Naive B cell (primary cell): ENCODE measurements at regions not wholly inside any gene's neighbourhood (a gene's known extent, or its start where the extent isn't known, plus 50 kb on each side); places are given as distances from the start of the nearest gene placed in this dataset.

Source experiments
- ATAC-seq, 2 donors: fragments of 150-1000 bp; cut with Tn5 transposase; 2 replicates each; pipeline ENCODE4 v1.10.0; 2021; ENCODE audit warnings: low read depth in 2 of 2, mild to moderate bottlenecking in 2 of 2, moderate library complexity in 2 of 2
- DNase-seq: peaks from one replicate; pipeline ENCODE4 v3.0.0; 2022
- H3K27ac Mint-ChIP-seq, 6 donors: one replicate each; pipeline ENCODE4 v1.8.0; 2020 to 2022; ENCODE audit warnings: mild to moderate bottlenecking in 6 of 6, mixed read lengths in 6 of 6, moderate library complexity in 5 of 6, inconsistent platforms in 2 of 6
- H3K27me3 Mint-ChIP-seq, 3 donors: one replicate each; pipeline ENCODE4 v1.8.0; 2021 to 2022; ENCODE audit warnings: mixed read lengths in 3 of 3, mild to moderate bottlenecking in 1 of 3
- H3K36me3 Mint-ChIP-seq, 2 donors: one replicate each; pipeline ENCODE4 v1.8.0; 2020 to 2022; ENCODE audit warnings: mixed read lengths in 2 of 2, inconsistent platforms in 1 of 2, mild to moderate bottlenecking in 1 of 2
- H3K4me1 Mint-ChIP-seq, 3 donors: one replicate each; pipeline ENCODE4 v1.8.0; 2020 to 2022; ENCODE audit warnings: mixed read lengths in 3 of 3, inconsistent platforms in 1 of 3, mild to moderate bottlenecking in 1 of 3, moderate library complexity in 1 of 3
- H3K4me3 Mint-ChIP-seq, 8 donors: one replicate each; pipeline ENCODE4 v1.8.0; 2020 to 2022; ENCODE audit warnings: mild to moderate bottlenecking in 8 of 8, mixed read lengths in 8 of 8, moderate library complexity in 8 of 8, inconsistent platforms in 2 of 8
- H3K9me3 Mint-ChIP-seq, 7 donors: one replicate each; pipeline ENCODE4 v1.8.0; 2020 to 2022; ENCODE audit warnings: mixed read lengths in 7 of 7, mild to moderate bottlenecking in 5 of 7, inconsistent platforms in 2 of 7, moderate library complexity in 1 of 7

DNA sequence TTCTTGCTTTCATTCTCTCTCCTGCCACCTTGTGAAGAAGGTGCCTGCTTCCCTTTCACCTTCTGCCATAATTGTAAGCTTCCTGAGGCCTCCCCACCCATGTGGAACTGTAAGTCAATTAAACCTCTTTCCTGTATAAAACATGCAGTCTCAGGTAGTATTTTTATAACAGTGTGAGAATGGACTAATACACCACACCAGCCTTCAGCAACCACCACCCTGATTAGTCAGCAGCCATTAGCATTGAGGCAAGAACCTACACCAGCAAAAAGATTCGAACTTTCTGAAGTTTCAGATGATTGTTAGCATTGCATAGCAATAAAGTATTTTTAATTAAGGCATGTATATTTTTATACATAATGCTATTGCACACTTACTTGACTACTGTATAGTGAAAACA, 980.2 kb downstream of the EFNA5 start:
- H3K4me3 Mint-ChIP-seq = no peak overlapping the region
- no peaks in the 10 kb centered on the region for H3K27me3 Mint-ChIP-seq
- H3K4me1 Mint-ChIP-seq = no peaks in the 10 kb centered on the region
- DNase-seq (no peak), ATAC-seq (no peak)
- H3K36me3 Mint-ChIP-seq = no peaks in the 10 kb centered on the region
- H3K9me3 Mint-ChIP-seq = no peaks in the 10 kb centered on the region
- peak overlapping the region in 1 of 6 donors; percentile 29 for H3K27ac Mint-ChIP-seq

DNA sequence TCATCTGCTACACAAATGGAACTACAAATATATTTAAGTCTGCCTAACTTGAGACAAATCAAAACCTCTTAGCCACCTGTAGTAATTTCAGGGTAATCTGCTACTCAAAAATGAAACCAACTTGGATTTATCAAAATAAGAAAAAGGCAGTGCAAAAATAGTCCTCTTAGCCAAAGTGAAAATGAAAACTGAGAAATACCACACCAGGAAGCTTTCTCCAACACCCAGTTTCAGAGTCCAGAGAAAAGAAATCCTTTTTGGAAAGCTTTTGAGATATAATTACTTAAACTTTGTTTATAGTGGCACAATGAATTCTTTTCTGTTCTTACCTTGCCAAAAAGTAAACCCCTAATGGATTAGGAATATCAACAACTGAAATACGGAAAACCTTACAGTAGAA, 990.4 kb downstream of the EFNA5 start:
- Mint-ChIP-seq H3K4me1 (no peaks in the 10 kb centered on the region), H3K36me3 (no peaks in the 10 kb centered on the region), H3K9me3 (peaks cover 0 to 6% (median 0%) of the 10 kb centered on the region in 7 donors), H3K27ac (no peak overlapping the region), H3K27me3 (no peaks in the 10 kb centered on the region), H3K4me3 (no peak overlapping the region)
- DNase-seq (no peak), ATAC-seq (no peak)

DNA sequence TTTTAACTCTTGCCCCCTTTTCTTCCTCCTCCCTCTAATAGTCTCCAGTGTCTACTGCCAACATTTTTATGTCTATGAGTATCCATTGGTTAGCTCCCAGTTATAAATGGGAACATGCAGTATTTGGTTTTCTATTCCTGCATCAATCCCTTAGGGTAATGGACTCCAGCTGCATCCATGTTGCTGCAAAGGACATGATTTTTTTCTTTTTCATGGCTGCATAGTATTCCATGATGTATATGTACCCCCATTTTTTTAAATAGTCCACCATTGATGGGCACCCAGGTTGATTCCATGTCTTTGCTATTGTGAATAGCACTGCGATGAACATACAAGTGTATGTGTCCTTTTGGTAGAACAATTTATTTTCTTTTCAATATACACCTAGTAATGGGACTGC, 993.7 kb downstream of the EFNA5 start:
- ATAC-seq (no peak), DNase-seq (no peak)
- H3K9me3 Mint-ChIP-seq = peaks cover 0 to 5% (median 0%) of the 10 kb centered on the region in 7 donors
- no peaks in the 10 kb centered on the region for H3K27me3 Mint-ChIP-seq
- H3K36me3 Mint-ChIP-seq = no peaks in the 10 kb centered on the region
- no peaks in the 10 kb centered on the region for H3K4me1 Mint-ChIP-seq
- H3K4me3 Mint-ChIP-seq = no peak overlapping the region
- H3K27ac Mint-ChIP-seq = no peak overlapping the region

DNA sequence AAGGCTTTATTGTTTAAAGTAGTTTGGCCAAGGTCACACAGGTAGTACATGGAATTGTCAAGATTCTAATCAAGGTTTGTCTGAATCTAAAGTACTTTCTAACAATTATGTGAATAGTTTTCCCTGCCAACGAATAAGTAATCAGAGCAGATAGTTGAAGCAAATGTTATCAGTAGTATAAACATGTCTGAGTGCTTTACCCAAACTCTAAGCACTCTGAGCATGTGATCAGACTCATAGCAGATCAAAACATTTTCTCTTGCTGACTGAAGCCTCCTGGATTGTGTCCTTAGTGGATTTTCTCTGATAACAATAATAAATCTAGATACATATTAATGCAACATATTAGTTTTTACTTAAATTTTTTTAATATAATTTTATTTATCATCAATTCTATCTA, 995.0 kb downstream of the EFNA5 start:
- Mint-ChIP-seq H3K36me3 (no peaks in the 10 kb centered on the region), H3K27ac (no peak overlapping the region), H3K9me3 (peaks cover 0 to 5% (median 0%) of the 10 kb centered on the region in 7 donors), H3K27me3 (no peaks in the 10 kb centered on the region), H3K4me1 (no peaks in the 10 kb centered on the region), H3K4me3 (no peak overlapping the region)
- ATAC-seq (no peak), DNase-seq (no peak)

DNA sequence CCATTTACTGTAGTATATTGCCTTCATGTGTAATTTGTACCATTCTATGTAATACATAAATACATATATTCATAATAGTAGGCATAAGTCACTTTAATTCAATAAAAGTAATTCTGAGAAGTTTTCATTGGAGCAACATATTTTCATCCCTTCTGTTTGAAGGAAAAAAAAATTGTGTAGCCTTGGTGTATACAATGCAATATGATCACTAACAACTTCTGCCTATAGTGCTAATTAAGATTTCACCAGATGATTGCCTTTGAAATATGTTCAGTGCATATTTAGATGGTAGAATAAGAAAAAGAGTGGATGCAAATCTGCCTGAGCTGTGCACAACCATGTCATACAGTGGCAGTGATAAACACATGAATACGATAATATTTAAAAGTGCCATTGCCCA, 996.8 kb downstream of the EFNA5 start:
- Mint-ChIP-seq H3K4me3 (no peak overlapping the region), H3K27ac (no peak overlapping the region), H3K9me3 (peaks cover 0 to 3% (median 0%) of the 10 kb centered on the region in 7 donors), H3K4me1 (no peaks in the 10 kb centered on the region), H3K27me3 (no peaks in the 10 kb centered on the region), H3K36me3 (no peaks in the 10 kb centered on the region)
- DNase-seq = no peak
- ATAC-seq = no peak

DNA sequence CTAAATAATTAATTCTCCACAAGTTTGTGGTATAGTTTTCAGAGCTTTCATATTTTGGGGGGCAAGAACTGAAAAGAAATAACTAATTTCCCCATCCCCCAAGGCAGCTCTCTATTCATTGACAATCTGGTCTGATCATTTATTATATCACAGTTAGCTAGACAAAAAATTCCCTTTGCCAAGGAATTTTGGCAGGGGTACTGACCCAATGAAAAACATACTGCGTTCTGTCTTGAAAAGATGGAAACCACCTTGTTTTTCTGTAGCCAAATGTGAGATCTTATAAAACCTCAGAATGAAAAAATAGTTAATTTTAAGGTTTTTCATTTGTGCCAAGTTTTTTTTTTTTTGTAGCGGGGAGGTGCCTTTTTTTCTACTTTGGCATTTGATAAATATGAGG, 1008.9 kb downstream of the EFNA5 start:
- no peak overlapping the region for H3K27ac Mint-ChIP-seq
- ATAC-seq (no peak), DNase-seq (no peak)
- no peaks in the 10 kb centered on the region for H3K27me3 Mint-ChIP-seq
- H3K4me3 Mint-ChIP-seq = no peak overlapping the region
- H3K4me1 Mint-ChIP-seq = no peaks in the 10 kb centered on the region
- peaks cover 0 to 2% (median 0%) of the 10 kb centered on the region in 7 donors for H3K9me3 Mint-ChIP-seq
- H3K36me3 Mint-ChIP-seq = no peaks in the 10 kb centered on the region

DNA sequence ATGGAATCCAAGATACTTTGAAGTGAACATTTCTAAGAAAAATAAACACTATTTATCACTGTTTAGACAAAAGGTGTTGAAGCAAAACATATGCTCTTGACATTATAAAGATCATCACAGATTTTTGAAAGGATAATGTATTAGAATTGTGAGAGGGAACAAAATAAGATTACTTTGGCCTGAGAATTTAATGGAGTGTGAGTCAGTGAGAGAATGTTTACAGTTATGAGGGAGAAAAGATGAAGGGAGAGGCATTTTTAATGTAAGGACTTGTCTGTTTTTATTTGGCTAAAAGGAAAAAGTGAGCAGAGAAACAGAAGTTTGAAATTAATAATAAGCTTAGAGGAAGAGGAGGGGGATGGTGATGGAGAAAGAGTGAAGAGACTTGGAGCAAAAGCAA, 1010.1 kb downstream of the EFNA5 start:
- ATAC-seq (no peak), DNase-seq (no peak)
- Mint-ChIP-seq H3K27me3 (no peaks in the 10 kb centered on the region), H3K4me3 (no peak overlapping the region), H3K4me1 (no peaks in the 10 kb centered on the region), H3K9me3 (peaks cover 0 to 3% (median 0%) of the 10 kb centered on the region in 7 donors), H3K36me3 (no peaks in the 10 kb centered on the region), H3K27ac (no peak overlapping the region)

DNA sequence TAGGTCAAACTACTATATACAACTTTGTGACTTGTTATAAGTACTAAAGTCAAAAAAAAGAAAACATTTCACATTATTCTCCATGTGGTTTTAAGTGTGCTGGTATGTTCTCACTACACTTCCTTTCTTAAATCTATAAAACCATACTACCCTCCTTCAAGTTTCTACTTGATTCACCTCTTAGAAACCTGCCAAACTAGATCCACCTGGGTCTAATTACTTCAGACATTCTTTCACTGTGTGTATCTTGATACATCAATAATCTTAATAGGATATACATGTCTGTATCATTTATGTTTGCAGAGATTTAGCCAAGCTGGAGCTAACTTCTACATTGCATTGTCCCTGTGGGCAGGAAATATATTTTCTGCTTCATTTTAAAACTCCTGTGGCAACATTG, 1012.6 kb downstream of the EFNA5 start:
- ATAC-seq = no peak
- H3K4me3 Mint-ChIP-seq = no peak overlapping the region

DNA sequence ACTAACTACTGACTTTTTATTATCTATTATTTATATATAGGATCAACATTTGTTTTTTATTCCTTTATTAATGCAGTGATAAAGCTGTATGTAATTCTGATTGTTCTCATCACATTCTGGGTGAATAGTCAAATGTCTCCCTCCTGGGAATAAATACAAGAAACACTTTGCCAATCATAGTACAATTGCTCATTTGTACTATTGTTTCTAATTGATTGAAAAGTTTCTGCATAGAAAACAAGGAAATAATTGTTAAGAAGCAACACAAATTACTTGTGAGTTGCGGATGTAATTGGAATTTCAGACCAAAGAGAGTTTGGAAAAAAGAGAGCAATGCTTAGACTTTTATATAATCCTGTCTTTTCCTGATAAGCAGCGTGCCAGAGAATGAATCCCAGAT, 1013.9 kb downstream of the EFNA5 start:
- peaks cover 5 to 28% (median 13%) of the 10 kb centered on the region in 7 donors for H3K9me3 Mint-ChIP-seq
- no peak for ATAC-seq
- no peak for DNase-seq
- no peak overlapping the region for H3K4me3 Mint-ChIP-seq
- H3K4me1 Mint-ChIP-seq = no peaks in the 10 kb centered on the region
- no peaks in the 10 kb centered on the region for H3K27me3 Mint-ChIP-seq
- no peaks in the 10 kb centered on the region for H3K36me3 Mint-ChIP-seq
- H3K27ac Mint-ChIP-seq = no peak overlapping the region

More for the DNA sequence above, 1012.6 kb downstream of the EFNA5 start:
- no peaks in the 10 kb centered on the region for H3K4me1 Mint-ChIP-seq
- H3K27me3 Mint-ChIP-seq = no peaks in the 10 kb centered on the region
- peaks cover 5 to 16% (median 10%) of the 10 kb centered on the region in 7 donors for H3K9me3 Mint-ChIP-seq
- no peaks in the 10 kb centered on the region for H3K36me3 Mint-ChIP-seq
- H3K27ac Mint-ChIP-seq = no peak overlapping the region
- no peak for DNase-seq

DNA sequence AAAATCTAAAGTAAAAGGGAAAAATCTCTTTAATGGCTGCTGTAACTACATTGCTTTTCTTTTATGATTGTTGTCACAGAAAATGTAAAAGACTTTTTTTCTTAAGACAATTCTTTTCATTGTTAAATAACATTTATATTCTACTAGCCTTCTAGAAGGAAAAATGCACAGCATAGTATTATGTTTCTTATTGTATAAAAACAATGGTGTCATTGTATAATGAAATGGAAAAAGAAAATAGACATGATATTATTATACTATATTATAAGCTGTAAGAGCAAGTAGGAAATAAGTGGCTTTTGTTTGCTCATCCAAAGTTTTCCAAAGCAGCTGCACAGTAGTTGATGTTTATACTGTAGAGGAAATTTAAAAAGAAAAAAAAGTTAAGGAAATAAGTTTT, 1021.7 kb downstream of the EFNA5 start:
- Mint-ChIP-seq H3K27ac (no peak overlapping the region), H3K4me1 (no peaks in the 10 kb centered on the region), H3K4me3 (no peak overlapping the region), H3K27me3 (no peaks in the 10 kb centered on the region), H3K36me3 (no peaks in the 10 kb centered on the region), H3K9me3 (peaks cover 4 to 19% (median 7%) of the 10 kb centered on the region in 7 donors)
- DNase-seq (no peak), ATAC-seq (no peak)

DNA sequence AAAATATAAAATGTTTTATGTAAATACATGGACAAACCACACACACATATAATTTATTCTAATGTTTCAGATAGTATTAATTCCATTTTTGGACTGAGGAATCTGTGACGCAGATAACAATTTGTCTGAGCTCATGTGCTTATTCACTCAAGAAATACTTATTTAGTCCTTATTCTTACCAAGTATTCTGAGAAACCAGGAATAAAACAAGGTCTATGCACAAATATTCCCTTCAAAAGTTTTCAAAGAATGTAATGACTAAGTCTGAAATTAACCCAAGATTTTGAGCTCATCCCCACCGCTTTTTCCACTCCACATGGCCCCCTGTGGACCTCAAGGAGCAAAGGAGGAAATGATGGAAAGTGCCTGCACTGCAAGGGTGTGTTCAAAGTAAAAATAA, 1022.3 kb downstream of the EFNA5 start:
- Mint-ChIP-seq H3K36me3 (no peaks in the 10 kb centered on the region), H3K27me3 (no peaks in the 10 kb centered on the region), H3K27ac (no peak overlapping the region), H3K4me3 (no peak overlapping the region), H3K9me3 (peaks cover 1 to 15% (median 4%) of the 10 kb centered on the region in 7 donors), H3K4me1 (no peaks in the 10 kb centered on the region)
- DNase-seq = no peak
- ATAC-seq = no peak

DNA sequence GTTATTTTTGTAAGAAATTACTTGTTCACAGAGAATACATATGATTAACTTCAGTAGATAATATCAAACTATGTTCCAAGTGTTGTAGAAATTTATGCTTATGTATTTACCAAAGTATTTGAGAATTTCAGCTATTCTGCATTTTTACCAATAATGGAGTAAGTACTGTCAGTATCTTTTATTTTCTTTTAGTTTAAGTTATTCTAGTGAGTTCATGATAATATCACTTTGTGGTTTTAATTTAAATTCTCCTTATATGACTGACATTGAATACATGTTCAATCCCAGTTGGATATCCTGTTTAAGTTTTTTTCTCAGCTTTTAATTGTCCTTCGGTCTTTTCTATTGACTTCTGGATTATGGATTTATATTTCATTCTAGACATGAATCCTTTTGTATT, 1024.6 kb downstream of the EFNA5 start:
- ATAC-seq = no peak
- H3K27me3 Mint-ChIP-seq = no peaks in the 10 kb centered on the region
- no peak overlapping the region for H3K4me3 Mint-ChIP-seq

DNA sequence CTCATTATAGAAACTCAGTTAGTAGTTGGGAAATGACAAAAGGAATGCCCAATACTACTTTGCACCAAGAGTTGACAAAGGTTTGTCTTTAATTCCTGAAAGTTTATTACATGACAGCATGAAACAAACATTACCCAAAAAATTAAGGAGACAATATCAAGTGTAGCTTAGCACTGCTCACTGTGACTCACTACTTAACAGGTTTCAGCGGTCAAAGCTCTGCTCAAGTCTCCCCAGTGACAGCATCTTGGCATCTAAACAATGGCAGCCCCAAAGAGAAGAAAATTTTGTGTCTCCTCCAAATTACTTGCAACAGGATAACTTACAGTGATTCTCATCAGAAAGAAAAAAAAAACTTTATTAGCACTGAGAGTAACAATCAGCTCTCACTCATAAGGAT, 1030.2 kb downstream of the EFNA5 start:
- Mint-ChIP-seq H3K36me3 (no peaks in the 10 kb centered on the region), H3K27ac (no peak overlapping the region), H3K27me3 (no peaks in the 10 kb centered on the region), H3K4me1 (no peaks in the 10 kb centered on the region), H3K9me3 (peaks cover 0 to 11% (median 3%) of the 10 kb centered on the region in 7 donors), H3K4me3 (no peak overlapping the region)
- DNase-seq = no peak
- ATAC-seq = no peak

More for the DNA sequence above, 1024.6 kb downstream of the EFNA5 start:
- Mint-ChIP-seq H3K9me3 (peaks cover 0 to 4% (median 0%) of the 10 kb centered on the region in 7 donors), H3K36me3 (no peaks in the 10 kb centered on the region), H3K4me1 (no peaks in the 10 kb centered on the region), H3K27ac (no peak overlapping the region)
- no peak for DNase-seq

DNA sequence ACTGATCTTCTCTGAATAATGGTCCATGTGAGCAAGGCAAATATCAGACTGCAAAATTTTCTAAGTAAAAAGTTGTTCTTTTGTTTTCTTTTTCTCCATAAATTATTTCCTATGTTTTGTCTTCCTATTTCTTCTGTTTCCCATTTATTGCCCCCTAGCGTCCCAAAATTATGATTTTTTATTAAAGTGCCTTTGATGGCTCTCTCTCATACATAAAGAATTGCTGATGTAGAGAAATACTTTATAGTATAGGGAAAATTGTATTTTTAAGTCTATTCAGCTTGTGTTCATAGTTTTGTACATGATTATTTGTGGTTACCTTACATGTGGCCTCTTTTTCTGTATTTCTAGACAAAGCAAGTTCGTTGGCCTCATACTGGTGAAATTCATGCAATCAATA, 1031.2 kb downstream of the EFNA5 start:
- H3K27ac Mint-ChIP-seq = no peak overlapping the region
- no peaks in the 10 kb centered on the region for H3K4me1 Mint-ChIP-seq
- ATAC-seq = no peak
- DNase-seq = no peak
- H3K4me3 Mint-ChIP-seq = no peak overlapping the region
- peaks cover 0 to 11% (median 3%) of the 10 kb centered on the region in 7 donors for H3K9me3 Mint-ChIP-seq
- H3K36me3 Mint-ChIP-seq = no peaks in the 10 kb centered on the region
- H3K27me3 Mint-ChIP-seq = no peaks in the 10 kb centered on the region

DNA sequence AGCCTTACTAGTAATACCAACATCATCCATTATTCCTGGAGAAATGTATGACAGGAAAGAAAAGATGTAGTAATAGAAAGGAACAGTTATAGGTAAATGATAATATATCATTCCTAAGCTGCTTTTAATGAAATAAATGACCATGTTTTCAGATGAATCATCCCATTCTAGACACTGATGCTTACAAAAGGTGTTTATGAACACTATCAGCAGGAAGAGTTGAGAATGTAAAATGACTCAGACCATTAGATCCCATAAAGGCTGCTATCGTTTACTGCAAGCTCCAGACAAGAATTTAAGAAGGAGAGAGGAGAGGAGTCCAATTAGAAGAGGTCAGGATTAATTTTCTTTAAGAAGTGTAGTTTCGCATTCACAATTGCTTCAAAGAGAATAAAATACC, 1033.5 kb downstream of the EFNA5 start:
- Mint-ChIP-seq H3K4me3 (no peak overlapping the region), H3K9me3 (peaks cover 0 to 11% (median 3%) of the 10 kb centered on the region in 7 donors), H3K4me1 (no peaks in the 10 kb centered on the region), H3K27me3 (no peaks in the 10 kb centered on the region), H3K27ac (no peak overlapping the region), H3K36me3 (no peaks in the 10 kb centered on the region)
- DNase-seq (no peak), ATAC-seq (no peak)
